HCT116 (cell line): ENCODE measurements at regions not wholly inside any gene's neighbourhood (a gene's known extent, or its start where the extent isn't known, plus 50 kb on each side); places are given as distances from the start of the nearest gene placed in this dataset.

Experiments
- ATAC-seq: fragments of 200-7000 bp; cut with Tn5 transposase; 2 replicates; pipeline ENCODE4 v1.9.1; 2020; ENCODE audit warnings: mild to moderate bottlenecking, moderate library complexity
- BruUV-seq: library from RNA; stranded (reverse); fragments of 400-500 nt; replicated peaks from 2 replicates; lab custom pipeline; 2021; lab: Mats Ljungman, UMichigan
- CTCF ChIA-PET: fragments of 300-600 bp; sonication (Branson Sonifier 250); formaldehyde crosslinking; loops from one replicate; lab custom pipeline; 2021; ENCODE audit warnings: antibody characterized with exemption; lab: Charles Lee
- POLR2A ChIA-PET: fragments of 300-600, 350-600 bp; sonication (Branson Sonifier 250); formaldehyde crosslinking; loops from one replicate; lab custom pipeline; 2021; ENCODE audit warnings: antibody characterized with exemption; lab: Charles Lee
- RAD21 ChIA-PET, 2 experiments: fragments of 300-600 bp; sonication (Branson Sonifier 250); formaldehyde crosslinking; loops; one replicate each; lab custom pipeline; 2023; ENCODE audit warnings: low total read pairs in 2 of 2; ENCODE audit not compliant: uncharacterized antibody in 2 of 2, unreplicated experiment in 2 of 2, low non-redundant PET in 1 of 2; lab: Charles Lee
- DNase-seq: peaks from one replicate; pipeline ENCODE4 v3.0.0-alpha.2; 2010; ENCODE audit warnings: low read depth, low spot score
- H2AFZ ChIP-seq: fragments of 200-600 bp; shearing (Covaris generic), sonication (generic); 2 replicates; pipeline ENCODE4 v1.6.1; 2017; ENCODE audit warnings: low read depth, mixed run types, mixed read lengths, antibody characterized with exemption, low read length; ENCODE audit not compliant: poor library complexity, severe bottlenecking
- H3K27ac ChIP-seq: 2 replicates; pipeline ENCODE4 v1.5.1; 2012; ENCODE audit warnings: low read depth, low read length
- H3K27me3 ChIP-seq: fragments of 200-600 bp; sonication (generic); 2 replicates; pipeline ENCODE4 v1.6.1; 2016; ENCODE audit warnings: mixed run types, low read length, mixed read lengths; ENCODE audit not compliant: insufficient read depth
- H3K36me3 ChIP-seq, 2 experiments: fragments of 200-500 bp in 1 of 2; fragments of 200-600 bp in 1 of 2; sonication (Bioruptor generic) in 1 of 2; sonication (generic) in 1 of 2; 2 replicates each; pipeline versions ENCODE4 v1.5.1 to v1.6.1; 2014 to 2016; ENCODE audit warnings: low read length in 2 of 2, inconsistent platforms in 1 of 2, mixed read lengths in 1 of 2, mixed run types in 1 of 2; ENCODE audit not compliant: insufficient read depth in 2 of 2, control insufficient read depth in 1 of 2
- H3K4me1 ChIP-seq, 2 experiments: fragments of 200-600 bp in 1 of 2; sonication (generic) in 1 of 2; 2 replicates each; pipeline versions ENCODE4 v1.5.1 to v1.6.1; 2012 to 2017; ENCODE audit warnings: low read length in 2 of 2, inconsistent platforms in 1 of 2, mild to moderate bottlenecking in 1 of 2, mixed read lengths in 1 of 2, mixed run types in 1 of 2, moderate library complexity in 1 of 2; ENCODE audit not compliant: insufficient read depth in 2 of 2, control insufficient read depth in 1 of 2
- H3K4me2 ChIP-seq: fragments of 200-600 bp; sonication (generic); 2 replicates; pipeline ENCODE4 v1.6.1; 2017; ENCODE audit warnings: mixed run types, low read length, mixed read lengths
- H3K4me3 ChIP-seq, 2 experiments: fragments of 200-600 bp in 1 of 2; sonication (generic) in 1 of 2; replicated peaks in 1 of 2; 2 replicates each; pipeline ENCODE4 v1.5.1; 2011 to 2016; ENCODE audit warnings: low read length in 2 of 2, control low read depth in 1 of 2, low read depth in 1 of 2, mild to moderate bottlenecking in 1 of 2, mixed read lengths in 1 of 2, mixed run types in 1 of 2
- H3K79me2 ChIP-seq: fragments of 200-600 bp; sonication (generic); 2 replicates; pipeline ENCODE4 v1.6.1; 2017; ENCODE audit warnings: mild to moderate bottlenecking, mixed run types, low read length, moderate library complexity, mixed read lengths; ENCODE audit not compliant: insufficient read depth
- H3K9ac ChIP-seq: fragments of 200-600 bp; sonication (generic); 2 replicates; pipeline ENCODE4 v1.6.1; 2016; ENCODE audit warnings: low read length, mixed read lengths
- H3K9me2 ChIP-seq: fragments of 200-600 bp; sonication (generic), shearing (Covaris generic); 2 replicates; pipeline ENCODE4 v1.6.1; 2017; ENCODE audit warnings: mixed run types, mild to moderate bottlenecking, moderate library complexity; ENCODE audit not compliant: insufficient read depth
- H3K9me3 ChIP-seq, 2 experiments: fragments of 200-500 bp in 1 of 2; fragments of 200-600 bp in 1 of 2; sonication (Bioruptor generic) in 1 of 2; sonication (generic) in 1 of 2; 2 replicates each; pipeline ENCODE4 v1.6.1; 2014 to 2017; ENCODE audit warnings: low read length in 2 of 2, mixed read lengths in 2 of 2, inconsistent platforms in 1 of 2, low read depth in 1 of 2, mild to moderate bottlenecking in 1 of 2, mixed run types in 1 of 2, moderate library complexity in 1 of 2; ENCODE audit not compliant: control insufficient read depth in 1 of 2, insufficient read depth in 1 of 2
- H4K20me1 ChIP-seq: fragments of 200-600 bp; sonication (generic), shearing (Covaris generic); 2 replicates; pipeline ENCODE4 v1.6.1; 2017; ENCODE audit warnings: mixed run types, mild to moderate bottlenecking, moderate library complexity; ENCODE audit not compliant: insufficient read depth
- ATF3 ChIP-seq: IDR thresholded peaks from 2 replicates; pipeline ENCODE4 v1.6.1; 2012
- EGR1 ChIP-seq: IDR thresholded peaks from 2 replicates; pipeline ENCODE4 v1.6.1; 2012; ENCODE audit warnings: low read depth
- ELF1 ChIP-seq: IDR thresholded peaks from 2 replicates; pipeline ENCODE4 v1.6.1; 2012; ENCODE audit warnings: low read depth, borderline replicate concordance
- EZH2 ChIP-seq: fragments of 200-600 bp; sonication (generic); IDR thresholded peaks from 2 replicates; pipeline ENCODE4 v1.6.1; 2017; ENCODE audit warnings: antibody characterized with exemption, mixed run types
- MAX ChIP-seq: IDR thresholded peaks from 2 replicates; pipeline ENCODE4 v1.6.1; 2012
- POLR2A ChIP-seq: IDR thresholded peaks from 2 replicates; pipeline ENCODE4 v1.7.0; 2011; ENCODE audit warnings: borderline replicate concordance; ENCODE audit not compliant: insufficient read depth, insufficient read length; ENCODE audit errors: extremely low read depth
- POLR2AphosphoS5 ChIP-seq: IDR thresholded peaks from 2 replicates; pipeline ENCODE4 v1.6.1; 2011; ENCODE audit warnings: mild to moderate bottlenecking, low read depth, low read length, moderate library complexity
- SP1 ChIP-seq: IDR thresholded peaks from 2 replicates; pipeline ENCODE4 v1.6.1; 2012; ENCODE audit warnings: low read depth
- TCF7L2 ChIP-seq: IDR thresholded peaks from 2 replicates; pipeline ENCODE4 v1.7.0; 2011; ENCODE audit warnings: borderline replicate concordance, inconsistent platforms; ENCODE audit not compliant: insufficient read depth, insufficient read length; ENCODE audit errors: extremely low read depth
- YY1 ChIP-seq: IDR thresholded peaks from 2 replicates; pipeline ENCODE4 v1.6.1; 2011; ENCODE audit warnings: low read length, low read depth, moderate library complexity, mild to moderate bottlenecking; ENCODE audit not compliant: insufficient replicate concordance; ENCODE audit errors: extremely low read depth
- intact Hi-C: fragments of 100-400 bp; cut with micrococcal nuclease; formaldehyde crosslinking; loops from 2 replicates; pipeline ENCODE4 v1.10.0; 2022

- CTCF ChIA-PET, result no interaction called here
Observed at GRCh38 chr2:18301421-18302139, 258.9 kb downstream of the RDH14 start.

More at GRCh38 chr2:18301421-18302139, 258.9 kb downstream of the RDH14 start:
- H2AFZ ChIP-seq, result no peak overlapping the region
- RAD21 ChIA-PET, result no interaction called here
- H3K4me3 ChIP-seq, result no peak overlapping the region
- H3K27me3 ChIP-seq, result no peaks in the 10 kb centered on the region
- no peak overlapping the region for H3K27ac ChIP-seq
- intact Hi-C loops, result no loop called here
- no peak overlapping the region for H3K9ac ChIP-seq
- no peaks in the 10 kb centered on the region for H3K36me3 ChIP-seq
- no peaks in the 10 kb centered on the region for H3K9me2 ChIP-seq
- no peak overlapping the region for H3K4me2 ChIP-seq
- H3K9me3 ChIP-seq, result no peaks in the 10 kb centered on the region
- POLR2A ChIA-PET, result no interaction called here
- no peak for ATAC-seq
- H3K79me2 ChIP-seq, result no peaks in the 10 kb centered on the region
- BruUV-seq, result no TSS peak
- H4K20me1 ChIP-seq, result no peaks in the 10 kb centered on the region
- TF ChIP-seq ATF3 (no peak), SP1 (no peak), POLR2A (no peak), POLR2AphosphoS5 (no peak), EGR1 (no peak), YY1 (no peak), TCF7L2 (no peak), EZH2 (no peak), MAX (no peak), ELF1 (no peak)
- TF ChIP-seq, all 23 proteins: peak for 0
- DNase-seq, result no peak
- peaks cover 2 to 8% of the 10 kb centered on the region in 2 experiments; a peak in 3 of 4 replicates for H3K4me1 ChIP-seq
